Right kidney (tissue), 1 donor: ENCODE measurements at regions not wholly inside any gene's neighbourhood (a gene's known extent, or its start where the extent isn't known, plus 50 kb on each side); places are given as distances from the start of the nearest gene placed in this dataset.

ENCODE experiments used
- DNase-seq: peaks from one replicate; pipeline ENCODE4 v3.0.0-alpha.2; 2016

- no peak for DNase-seq
Measured at GRCh38 chr1:63200676-63201075, 121.7 kb upstream of the FOXD3 start.

GRCh38 chr1:63203641-63204040, 118.7 kb upstream of the FOXD3 start:
- no peak for DNase-seq

GRCh38 chr1:63205776-63206175, 116.6 kb upstream of the FOXD3 start:
- no peak for DNase-seq

- DNase-seq = no peak
Measured at GRCh38 chr1:63214553-63214952, 107.8 kb upstream of the FOXD3 start.

- DNase-seq = no peak
Measured at GRCh38 chr1:63223426-63223825, 98.9 kb upstream of the FOXD3 start.

- no peak for DNase-seq
Measured at GRCh38 chr1:63230722-63231121, 91.6 kb upstream of the FOXD3 start.

- no peak for DNase-seq
Measured at GRCh38 chr1:63238721-63239120, 83.6 kb upstream of the FOXD3 start.

GRCh38 chr1:63245186-63245585, 77.2 kb upstream of the FOXD3 start:
- DNase-seq = no peak

GRCh38 chr1:63248216-63248615, 74.2 kb upstream of the FOXD3 start:
- DNase-seq = no peak

GRCh38 chr1:63255153-63255552, 67.2 kb upstream of the FOXD3 start:
- no peak for DNase-seq

- no peak for DNase-seq
Measured at GRCh38 chr1:63261736-63262458, 60.5 kb upstream of the FOXD3 start.

GRCh38 chr1:63262459-63262770, 60.0 kb upstream of the FOXD3 start:
- no peak for DNase-seq

- DNase-seq = no peak
Measured at GRCh38 chr1:63264161-63264560, 58.2 kb upstream of the FOXD3 start.

GRCh38 chr1:63266857-63267256, 55.5 kb upstream of the FOXD3 start:
- no peak for DNase-seq

GRCh38 chr1:63268876-63269275, 53.5 kb upstream of the FOXD3 start:
- DNase-seq = no peak

GRCh38 chr1:63269571-63269970, 52.8 kb upstream of the FOXD3 start:
- DNase-seq = no peak
